H1 (cell line): ENCODE measurements at regions not wholly inside any gene's neighbourhood (a gene's known extent, or its start where the extent isn't known, plus 50 kb on each side); places are given as distances from the start of the nearest gene placed in this dataset.

ENCODE experiments used
- CTCF ChIA-PET: fragments of 300-600 bp; sonication (Branson Sonifier 250); formaldehyde crosslinking; loops from one replicate; lab custom pipeline; 2021; ENCODE audit not compliant: partially characterized antibody; lab: Charles Lee
- POLR2A ChIA-PET: fragments of 300-600 bp; sonication (Branson Sonifier 250); formaldehyde crosslinking; loops from one replicate; lab custom pipeline; 2021; ENCODE audit warnings: inconsistent platforms; ENCODE audit not compliant: partially characterized antibody; lab: Charles Lee
- DNase-seq, 2 experiments: peaks; one replicate each; pipeline versions ENCODE4 v3.0.0 to v3.0.0-alpha.2; 2010 to 2022; ENCODE audit warnings: low spot score in 2 of 2, low read depth in 1 of 2, mixed read lengths in 1 of 2
- FAIRE-seq: peaks from 2 replicates; lab custom pipeline; 2011; peaks lifted over from hg19 to GRCh38; lab: Jason Lieb, UNC
- H2AFZ ChIP-seq: 2 replicates; pipeline ENCODE4 v1.8.1; 2012; ENCODE audit warnings: low read length, inconsistent platforms
- H2AK5ac ChIP-seq: 2 replicates; pipeline ENCODE4 v1.6.1; 2013; ENCODE audit warnings: low read depth, low read length
- H2BK120ac ChIP-seq: replicated peaks from 2 replicates; pipeline ENCODE3; 2013; ENCODE audit warnings: low read depth, low read length, inconsistent platforms
- H2BK12ac ChIP-seq: 2 replicates; pipeline ENCODE4 v1.6.1; 2013; ENCODE audit warnings: low read depth, low read length
- H2BK15ac ChIP-seq: 2 replicates; pipeline ENCODE4 v1.6.1; 2013; ENCODE audit warnings: low read length
- H2BK20ac ChIP-seq: 2 replicates; pipeline ENCODE4 v1.6.1; 2013; ENCODE audit warnings: low read length
- H2BK5ac ChIP-seq: 2 replicates; pipeline ENCODE4 v1.6.1; 2013; ENCODE audit warnings: low read depth, low read length
- H3K14ac ChIP-seq: 2 replicates; pipeline ENCODE4 v1.6.1; 2013; ENCODE audit warnings: inconsistent platforms; ENCODE audit not compliant: insufficient read length
- H3K18ac ChIP-seq: 2 replicates; pipeline ENCODE4 v1.6.1; 2013; ENCODE audit warnings: low read length; ENCODE audit errors: extremely low read depth
- H3K23ac ChIP-seq: 2 replicates; pipeline ENCODE4 v1.6.1; 2013; ENCODE audit warnings: inconsistent platforms; ENCODE audit not compliant: insufficient read length
- H3K23me2 ChIP-seq: 2 replicates; pipeline ENCODE4 v1.6.1; 2013; ENCODE audit warnings: low read depth, low read length
- H3K27ac ChIP-seq: 2 replicates; pipeline ENCODE4 v1.6.1; 2011; ENCODE audit warnings: low read depth, low read length, inconsistent platforms
- H3K27me3 ChIP-seq, 4 experiments: replicated peaks in 1 of 4; 1 replicate in 1 of 4; 2 replicates in 3 of 4; pipeline versions ENCODE4 v1.6.1 to v1.8.1; 2011 to 2013; ENCODE audit warnings: low read length in 3 of 4, mild to moderate bottlenecking in 3 of 4, inconsistent platforms in 2 of 4, mixed read lengths in 2 of 4, moderate library complexity in 1 of 4; ENCODE audit not compliant: control insufficient read depth in 3 of 4, insufficient read depth in 3 of 4; ENCODE audit errors: extremely low read depth in 1 of 4
- H3K36me3 ChIP-seq, 4 experiments: 2 replicates each; pipeline versions ENCODE4 v1.6.1 to v1.8.1; 2011 to 2013; ENCODE audit warnings: mild to moderate bottlenecking in 4 of 4, low read length in 3 of 4, moderate library complexity in 2 of 4, control low read depth in 1 of 4, inconsistent platforms in 1 of 4; ENCODE audit not compliant: insufficient read depth in 4 of 4, control insufficient read depth in 2 of 4
- H3K4ac ChIP-seq: replicated peaks from 2 replicates; pipeline ENCODE3; 2013; ENCODE audit warnings: low read length, low read depth, mixed read lengths, inconsistent platforms; ENCODE audit not compliant: insufficient read length
- H3K4me1 ChIP-seq, 4 experiments: replicated peaks in 1 of 4; 1 replicate in 1 of 4; 2 replicates in 3 of 4; pipeline versions ENCODE4 v1.6.1 to v1.8.1; 2011 to 2013; ENCODE audit warnings: low read length in 3 of 4, inconsistent platforms in 2 of 4, mixed read lengths in 1 of 4; ENCODE audit not compliant: insufficient read depth in 4 of 4, control insufficient read depth in 3 of 4
- H3K4me2 ChIP-seq, 2 experiments: 2 replicates each; pipeline versions ENCODE4 v1.6.1 to v1.8.1; 2011 to 2013; ENCODE audit warnings: low read depth in 2 of 2, low read length in 2 of 2, control low read depth in 1 of 2, inconsistent platforms in 1 of 2, mild to moderate bottlenecking in 1 of 2; ENCODE audit not compliant: insufficient read depth in 1 of 2
- H3K4me3 ChIP-seq, 4 experiments: fragments of 200-600, 300-600 bp in 1 of 4; sonication (generic), shearing (Covaris generic), sonication (Bioruptor Twin) in 1 of 4; 2 replicates each; pipeline versions ENCODE4 v1.5.1 to v1.8.1; 2011 to 2016; ENCODE audit warnings: low read length in 4 of 4, low read depth in 3 of 4, control low read depth in 2 of 4, inconsistent platforms in 2 of 4, mild to moderate bottlenecking in 2 of 4, mixed read lengths in 1 of 4, moderate library complexity in 1 of 4; ENCODE audit not compliant: insufficient read depth in 2 of 4; ENCODE audit errors: extremely low read depth in 1 of 4
- H3K56ac ChIP-seq: replicated peaks from 2 replicates; pipeline ENCODE3; 2013; ENCODE audit warnings: low read depth, mild to moderate bottlenecking, mixed read lengths, low read length, inconsistent platforms; ENCODE audit not compliant: insufficient read length
- H3K79me1 ChIP-seq: 2 replicates; pipeline ENCODE4 v1.6.1; 2013; ENCODE audit warnings: low read depth, low read length, control low read depth
- H3K79me2 ChIP-seq, 2 experiments: 2 replicates each; pipeline versions ENCODE4 v1.6.1 to v1.8.1; 2012 to 2013; ENCODE audit warnings: low read length in 2 of 2, mild to moderate bottlenecking in 2 of 2, inconsistent platforms in 1 of 2; ENCODE audit not compliant: insufficient read depth in 2 of 2, control insufficient read depth in 1 of 2
- H3K9ac ChIP-seq, 4 experiments: replicated peaks in 1 of 4; 1 replicate in 1 of 4; 2 replicates in 3 of 4; pipeline versions ENCODE4 v1.6.1 to v1.8.1; 2011 to 2013; ENCODE audit warnings: low read depth in 3 of 4, low read length in 3 of 4, control low read depth in 2 of 4, mild to moderate bottlenecking in 2 of 4, moderate library complexity in 2 of 4, inconsistent platforms in 1 of 4; ENCODE audit errors: extremely low read depth in 1 of 4
- H3K9me3 ChIP-seq, 2 experiments: 2 replicates each; pipeline versions ENCODE4 v1.6.1 to v1.8.1; 2012 to 2013; ENCODE audit warnings: mild to moderate bottlenecking in 2 of 2, moderate library complexity in 2 of 2, control low read depth in 1 of 2, inconsistent platforms in 1 of 2, low read depth in 1 of 2, low read length in 1 of 2, mixed read lengths in 1 of 2; ENCODE audit not compliant: insufficient read depth in 2 of 2
- H4K20me1 ChIP-seq, 2 experiments: replicated peaks in 1 of 2; 2 replicates each; pipeline versions ENCODE3 to v1.8.1; 2011 to 2013; ENCODE audit warnings: inconsistent platforms in 2 of 2, low read length in 2 of 2, mild to moderate bottlenecking in 1 of 2; ENCODE audit not compliant: insufficient read depth in 2 of 2, control insufficient read depth in 1 of 2
- H4K5ac ChIP-seq: 2 replicates; pipeline ENCODE4 v1.6.1; 2013; ENCODE audit warnings: low read length, low read depth, mixed read lengths, inconsistent platforms; ENCODE audit not compliant: insufficient read length
- H4K8ac ChIP-seq: 2 replicates; pipeline ENCODE4 v1.8.0; 2013; ENCODE audit warnings: mild to moderate bottlenecking, moderate library complexity, low read length, inconsistent platforms; ENCODE audit not compliant: insufficient read depth; ENCODE audit errors: extremely low read depth
- H4K91ac ChIP-seq: replicated peaks from 2 replicates; pipeline ENCODE3; 2013; ENCODE audit warnings: low read length, mixed read lengths, inconsistent platforms; ENCODE audit not compliant: insufficient read length
- BRCA1 ChIP-seq: IDR thresholded peaks from 2 replicates; pipeline ENCODE4 v1.6.1; 2012; ENCODE audit warnings: low read depth, low read length, improper control_type of control experiment
- JUND ChIP-seq: IDR thresholded peaks from 2 replicates; pipeline ENCODE4 v1.6.1; 2011; ENCODE audit warnings: mild to moderate bottlenecking, improper control_type of control experiment, low read length
- RAD21 ChIP-seq, 2 experiments: IDR thresholded peaks in 1 of 2; conservative IDR thresholded peaks in 1 of 2; 2 replicates each; pipeline ENCODE4 v1.6.1; 2011; ENCODE audit warnings: low read depth in 2 of 2, low read length in 2 of 2, improper control_type of control experiment in 1 of 2, inconsistent platforms in 1 of 2, mild to moderate bottlenecking in 1 of 2, moderate library complexity in 1 of 2
- WGBS, 2 experiments: shearing (Covaris generic) in 1 of 2; methylation state at CpG; one replicate each; pipeline versions ENCODE4 v1.1.6 to v1.1.7; 2013 to 2015; ENCODE audit warnings: low lambda C conversion rate in 2 of 2, mixed read lengths in 2 of 2, inconsistent platforms in 1 of 2, low coverage in 1 of 2, missing lambda C conversion rate in 1 of 2; ENCODE audit not compliant: insufficient replicate concordance in 2 of 2, insufficient coverage in 1 of 2, insufficient read length in 1 of 2; ENCODE audit errors: extremely low coverage in 1 of 2, missing lambda C conversion rate in 1 of 2; 5-methylcytosine and 5-hydroxymethylcytosine counted together

DNA sequence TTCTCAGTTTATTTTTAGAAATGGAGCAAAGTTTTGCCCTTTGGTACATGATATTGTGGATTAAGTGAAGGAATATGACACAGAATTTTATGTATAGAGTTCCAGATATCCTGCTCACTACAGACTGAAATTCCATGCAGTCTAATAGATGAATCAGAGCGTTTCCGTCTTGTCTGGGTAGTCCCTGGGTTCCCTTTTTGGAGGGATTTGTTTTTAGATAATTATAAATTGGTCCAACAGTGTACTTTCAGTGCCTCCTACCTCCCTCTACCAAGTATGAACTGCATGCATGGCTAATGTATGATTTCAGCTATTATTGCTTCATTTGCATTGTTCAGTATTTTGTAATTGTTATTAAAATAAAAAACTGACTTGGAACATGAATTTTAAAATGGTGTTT, 74.4 kb downstream of the SEPTIN7 start:
- H2BK12ac ChIP-seq: no peak overlapping the region
- H4K5ac ChIP-seq: no peak overlapping the region
- H3K9me3 ChIP-seq: no peaks in the 10 kb centered on the region
- H4K91ac ChIP-seq: no peak overlapping the region
- H3K23me2 ChIP-seq: no peaks in the 10 kb centered on the region
- no peak overlapping the region for H3K23ac ChIP-seq
- no peak for FAIRE-seq
- H2AFZ ChIP-seq: no peak overlapping the region
- POLR2A ChIA-PET: no interaction called here
- no peak overlapping the region for H2BK120ac ChIP-seq
- no peak overlapping the region for H2BK5ac ChIP-seq
- peaks cover 0 to 9% (median 2%) of the 10 kb centered on the region in 4 experiments; a peak in 1 of 8 replicates for H3K36me3 ChIP-seq
- H4K8ac ChIP-seq: no peak overlapping the region
- no peak overlapping the region for H3K9ac ChIP-seq
- no peak overlapping the region for H2BK15ac ChIP-seq
- no peak overlapping the region for H3K14ac ChIP-seq
- no peak overlapping the region for H3K18ac ChIP-seq
- H4K20me1 ChIP-seq: no peaks in the 10 kb centered on the region
- WGBS, 2 experiments: 61% methylated on average over 2 of the region's 2 CpGs; no CpG with 5 or more reads in 1 of the 2 experiments
- H3K79me1 ChIP-seq: no peaks in the 10 kb centered on the region
- no peak overlapping the region for H3K4ac ChIP-seq
- H3K4me2 ChIP-seq: no peak overlapping the region
- no peak for DNase-seq
- H2AK5ac ChIP-seq: no peak overlapping the region
- no peaks in the 10 kb centered on the region for H3K4me1 ChIP-seq
- no peak overlapping the region for H3K4me3 ChIP-seq
- no peak overlapping the region for H3K27ac ChIP-seq
- no peaks in the 10 kb centered on the region for H3K27me3 ChIP-seq
- H2BK20ac ChIP-seq: no peak overlapping the region
- no peak overlapping the region for H3K56ac ChIP-seq
- CTCF ChIA-PET: no interaction called here
- no peaks in the 10 kb centered on the region for H3K79me2 ChIP-seq
- no peak for TF ChIP-seq JUND
- TF ChIP-seq RAD21 (IDR thresholded peaks at IDR 0.05 in 1 of 2, conservative IDR thresholded peaks at IDR 0.05 in 1 of 2; ENCODE audit: low read depth in 2 of 2, low read length in 2 of 2): no peak
- no peak for TF ChIP-seq BRCA1
